PC-3 (cell line): ENCODE measurements at regions not wholly inside any gene's neighbourhood (a gene's known extent, or its start where the extent isn't known, plus 50 kb on each side); places are given as distances from the start of the nearest gene placed in this dataset.

Experiments
- CTCF ChIP-seq: fragments of 300-600 bp; sonication (generic); conservative IDR thresholded peaks from 2 replicates; pipeline ENCODE4 v1.5.1; 2017; ENCODE audit warnings: antibody characterized with exemption, low read depth, mild to moderate bottlenecking, low read length
- EZH2 ChIP-seq: fragments of 300-600 bp; sonication (generic); IDR thresholded peaks from one replicate; pipeline ENCODE4 v1.6.1; 2017; ENCODE audit warnings: antibody characterized with exemption, mild to moderate bottlenecking, low read length; ENCODE audit not compliant: unreplicated experiment
- EZH2phosphoT487 ChIP-seq: fragments of 300-600 bp; sonication (generic); IDR thresholded peaks from 2 replicates; pipeline ENCODE4 v1.6.1; 2018; ENCODE audit warnings: mild to moderate bottlenecking, antibody characterized with exemption, low read length, borderline replicate concordance

GRCh38 chr15:69958496-69959084 is 139.1 kb downstream of the TLE3 start:
- TF ChIP-seq CTCF, result no peak
- TF ChIP-seq EZH2, result no peak
- no peak for TF ChIP-seq EZH2phosphoT487
